ENCODE measurements at regions not wholly inside any gene's neighbourhood (a gene's known extent, or its start where the extent isn't known, plus 50 kb on each side); places are given as distances from the start of the nearest gene placed in this dataset.

GRCh38 chr20:24771542-24772061 is 177.5 kb upstream of the CST7 start:
- TF ChIP-seq CTCF (conservative IDR thresholded peaks at IDR 0.05) (no peak), ZFX (IDR thresholded peaks at IDR 0.05) (no peak)

All from C4-2B (cell line).